Stomach (tissue), 4 donors: ENCODE measurements at regions not wholly inside any gene's neighbourhood (a gene's known extent, or its start where the extent isn't known, plus 50 kb on each side); places are given as distances from the start of the nearest gene placed in this dataset.

Experiments
- CTCF ChIP-seq, 7 experiments: fragments of 450-650 bp in 4 of 7; fragments of 200-600 bp in 3 of 7; sonication (generic) in 3 of 7; IDR thresholded peaks; one replicate each; pipeline ENCODE4 v1.5.1; 2016 to 2019; ENCODE audit warnings: antibody characterized with exemption in 7 of 7, control low read depth in 2 of 7, mild to moderate bottlenecking in 1 of 7
- EP300 ChIP-seq: sonication (generic); formaldehyde crosslinking; IDR thresholded peaks from one replicate; pipeline ENCODE4 v1.6.1; 2017; ENCODE audit warnings: antibody characterized with exemption
- POLR2A ChIP-seq, 4 donors: fragments of 450-650 bp; IDR thresholded peaks; one replicate each; pipeline ENCODE4 v1.6.1; 2016; ENCODE audit warnings: antibody characterized with exemption in 4 of 4, control low read depth in 2 of 4, mild to moderate bottlenecking in 1 of 4, moderate library complexity in 1 of 4
- POLR2AphosphoS5 ChIP-seq, 3 donors: sonication (generic); formaldehyde crosslinking; IDR thresholded peaks; one replicate each; pipeline ENCODE4 v1.6.1; 2016; ENCODE audit warnings: antibody characterized with exemption in 3 of 3

- TF ChIP-seq CTCF (IDR thresholded peaks at IDR 0.05) (no peak), EP300 (no peak), POLR2A (IDR thresholded peaks at IDR 0.05) (no peak), POLR2AphosphoS5 (IDR thresholded peaks at IDR 0.05) (no peak)
Measured at GRCh38 chr1:204797401-204797800, 73.3 kb upstream of the NFASC start.
